ENCODE measurements at regions not wholly inside any gene's neighbourhood (a gene's known extent, or its start where the extent isn't known, plus 50 kb on each side); places are given as distances from the start of the nearest gene placed in this dataset.

DNA sequence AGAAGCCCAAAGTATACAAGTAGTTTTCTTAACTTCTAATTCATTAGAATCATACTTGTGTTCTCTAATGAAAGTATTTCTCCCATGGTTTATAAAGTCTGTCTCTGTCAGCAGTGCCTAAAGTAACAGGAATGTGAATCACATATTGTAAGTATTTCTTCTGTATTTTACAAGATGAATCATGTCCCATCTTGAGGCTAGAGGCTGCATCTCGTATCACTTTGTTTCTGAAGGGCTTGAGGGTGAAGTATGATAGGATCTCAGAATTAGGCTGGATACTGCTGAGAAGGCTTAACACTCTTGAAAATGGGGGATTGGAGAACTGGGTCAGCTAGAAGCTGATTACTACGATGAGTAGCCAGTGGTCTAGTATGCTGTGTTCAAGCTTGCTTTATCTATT lies 242.2 kb upstream of the ACTBL2 start:
- no peaks in the 10 kb centered on the region for H3K27me3 ChIP-seq (ENCODE audit: control insufficient read depth, insufficient read depth, low read length, poor library complexity, severe bottlenecking)
- peaks cover 4% of the 10 kb centered on the region for H3K9me3 ChIP-seq (ENCODE audit: control insufficient read depth, low read length)
- no peak for DNase-seq
- no peaks in the 10 kb centered on the region for H3K4me1 ChIP-seq (ENCODE audit: control insufficient read depth, insufficient read depth, low read length)
- no peaks in the 10 kb centered on the region for H3K27me3 Mint-ChIP-seq (ENCODE audit: insufficient read depth)
- H3K36me3 ChIP-seq (ENCODE audit: control insufficient read depth, insufficient read depth, low read length), result no peaks in the 10 kb centered on the region
- TF ChIP-seq, protein P1, sequence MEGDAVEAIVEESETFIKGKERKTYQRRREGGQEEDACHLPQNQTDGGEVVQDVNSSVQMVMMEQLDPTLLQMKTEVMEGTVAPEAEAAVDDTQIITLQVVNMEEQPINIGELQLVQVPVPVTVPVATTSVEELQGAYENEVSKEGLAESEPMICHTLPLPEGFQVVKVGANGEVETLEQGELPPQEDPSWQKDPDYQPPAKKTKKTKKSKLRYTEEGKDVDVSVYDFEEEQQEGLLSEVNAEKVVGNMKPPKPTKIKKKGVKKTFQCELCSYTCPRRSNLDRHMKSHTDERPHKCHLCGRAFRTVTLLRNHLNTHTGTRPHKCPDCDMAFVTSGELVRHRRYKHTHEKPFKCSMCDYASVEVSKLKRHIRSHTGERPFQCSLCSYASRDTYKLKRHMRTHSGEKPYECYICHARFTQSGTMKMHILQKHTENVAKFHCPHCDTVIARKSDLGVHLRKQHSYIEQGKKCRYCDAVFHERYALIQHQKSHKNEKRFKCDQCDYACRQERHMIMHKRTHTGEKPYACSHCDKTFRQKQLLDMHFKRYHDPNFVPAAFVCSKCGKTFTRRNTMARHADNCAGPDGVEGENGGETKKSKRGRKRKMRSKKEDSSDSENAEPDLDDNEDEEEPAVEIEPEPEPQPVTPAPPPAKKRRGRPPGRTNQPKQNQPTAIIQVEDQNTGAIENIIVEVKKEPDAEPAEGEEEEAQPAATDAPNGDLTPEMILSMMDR (conservative IDR thresholded peaks at IDR 0.05), result no peak
- H3K9ac ChIP-seq (ENCODE audit: extremely low read depth, low read length, poor library complexity, severe bottlenecking), result no peak overlapping the region
- WGBS, 2 experiments (ENCODE audit: insufficient coverage in 1 of 2, insufficient read length in 1 of 2), result 83 to 89% methylated on average over 1 to 2 of the region's 2 CpGs
- no peaks in the 10 kb centered on the region for H3K9me3 Mint-ChIP-seq
- no peak overlapping the region for H3K27ac ChIP-seq (ENCODE audit: low read depth, low read length)
- no peak overlapping the region for H3K4me3 Mint-ChIP-seq
- H3K27ac Mint-ChIP-seq, result no peak overlapping the region
- H3K4me3 ChIP-seq (ENCODE audit: low read length), result no peak overlapping the region
- H3K36me3 Mint-ChIP-seq (ENCODE audit: low read depth), result no peaks in the 10 kb centered on the region
- no peaks in the 10 kb centered on the region for H3K4me1 Mint-ChIP-seq

DNA sequence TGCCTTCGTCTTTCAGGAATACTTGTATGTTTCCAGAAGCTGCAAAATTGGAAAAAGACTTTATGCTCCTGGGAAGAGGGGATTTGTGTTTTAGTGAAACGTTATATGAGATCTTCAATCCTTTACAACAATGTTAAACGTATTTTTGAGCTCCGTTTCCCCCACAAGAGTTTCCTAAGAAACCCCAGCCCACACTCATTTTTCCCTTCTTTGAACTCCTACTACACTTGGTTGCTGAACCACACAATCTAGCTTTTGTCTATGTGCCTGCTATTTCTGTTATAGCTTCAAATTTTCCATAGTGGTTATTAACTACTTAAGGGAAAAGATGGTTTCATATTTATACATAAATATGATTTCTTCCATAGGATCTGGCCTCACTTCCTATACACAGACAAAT lies 238.6 kb upstream of the ACTBL2 start:
- H3K27me3 Mint-ChIP-seq (ENCODE audit: insufficient read depth), result no peaks in the 10 kb centered on the region
- no peak overlapping the region for H3K27ac Mint-ChIP-seq
- no peaks in the 10 kb centered on the region for H3K9me3 Mint-ChIP-seq
- Histone ChIP-seq H3K4me1 (ENCODE audit: control insufficient read depth, insufficient read depth, low read length) (no peaks in the 10 kb centered on the region), H3K4me3 (ENCODE audit: low read length) (no peak overlapping the region), H3K27me3 (ENCODE audit: control insufficient read depth, insufficient read depth, low read length, poor library complexity, severe bottlenecking) (no peaks in the 10 kb centered on the region), H3K9me3 (ENCODE audit: control insufficient read depth, low read length) (no peaks in the 10 kb centered on the region), H3K9ac (ENCODE audit: extremely low read depth, low read length, poor library complexity, severe bottlenecking) (no peak overlapping the region), H3K36me3 (ENCODE audit: control insufficient read depth, insufficient read depth, low read length) (no peaks in the 10 kb centered on the region), H3K27ac (ENCODE audit: low read depth, low read length) (no peak overlapping the region)
- H3K4me3 Mint-ChIP-seq, result no peak overlapping the region
- 89 to 91% methylated on average over 3 to 4 of the region's 4 CpGs for WGBS, 2 experiments (ENCODE audit: insufficient coverage in 1 of 2, insufficient read length in 1 of 2)
- no peaks in the 10 kb centered on the region for H3K36me3 Mint-ChIP-seq (ENCODE audit: low read depth)
- DNase-seq, result no peak
- TF ChIP-seq, protein P1 (conservative IDR thresholded peaks at IDR 0.05), result no peak
- H3K4me1 Mint-ChIP-seq, result no peaks in the 10 kb centered on the region

DNA sequence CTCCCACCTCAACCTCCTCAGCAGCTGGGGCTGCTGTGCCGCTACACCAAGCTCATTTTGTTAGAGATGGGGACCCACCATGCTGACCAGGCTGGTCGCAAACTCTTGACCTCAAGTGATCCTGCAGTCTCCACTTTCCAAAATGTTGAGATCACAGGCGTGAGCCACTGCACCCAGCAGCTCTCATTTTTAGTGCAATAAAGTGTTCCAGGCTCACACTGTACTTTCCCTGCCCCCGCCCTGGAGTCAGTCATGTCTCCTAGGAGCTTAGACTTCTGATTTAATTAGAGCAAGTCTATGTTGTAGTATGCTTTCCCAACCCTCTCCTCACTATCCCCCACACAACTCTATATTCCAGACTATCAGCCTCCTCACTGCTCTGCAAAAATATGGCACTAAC lies 238.0 kb upstream of the ACTBL2 start:
- Histone ChIP-seq H3K9ac (ENCODE audit: extremely low read depth, low read length, poor library complexity, severe bottlenecking) (no peak overlapping the region), H3K9me3 (ENCODE audit: control insufficient read depth, low read length) (no peaks in the 10 kb centered on the region), H3K27ac (ENCODE audit: low read depth, low read length) (no peak overlapping the region), H3K4me3 (ENCODE audit: low read length) (no peak overlapping the region), H3K36me3 (ENCODE audit: control insufficient read depth, insufficient read depth, low read length) (no peaks in the 10 kb centered on the region), H3K27me3 (ENCODE audit: control insufficient read depth, insufficient read depth, low read length, poor library complexity, severe bottlenecking) (no peaks in the 10 kb centered on the region), H3K4me1 (ENCODE audit: control insufficient read depth, insufficient read depth, low read length) (no peaks in the 10 kb centered on the region)
- H3K9me3 Mint-ChIP-seq, result no peaks in the 10 kb centered on the region
- TF ChIP-seq, protein P1 (conservative IDR thresholded peaks at IDR 0.05), result no peak
- 90 to 100% methylated on average over 2 to 4 of the region's 4 CpGs for WGBS, 2 experiments (ENCODE audit: insufficient coverage in 1 of 2, insufficient read length in 1 of 2)
- no peak overlapping the region for H3K4me3 Mint-ChIP-seq
- DNase-seq, result no peak
- H3K4me1 Mint-ChIP-seq, result no peaks in the 10 kb centered on the region
- H3K36me3 Mint-ChIP-seq (ENCODE audit: low read depth), result no peaks in the 10 kb centered on the region
- H3K27ac Mint-ChIP-seq, result no peak overlapping the region
- no peaks in the 10 kb centered on the region for H3K27me3 Mint-ChIP-seq (ENCODE audit: insufficient read depth)

Measured in endodermal cell (in vitro differentiated cells).